HepG2 (cell line): ENCODE measurements at regions not wholly inside any gene's neighbourhood (a gene's known extent, or its start where the extent isn't known, plus 50 kb on each side); places are given as distances from the start of the nearest gene placed in this dataset.

Experiments used
- ATAC-seq: fragments of 200-7000 bp; cut with Tn5 transposase; 3 replicates; pipeline ENCODE4 v1.9.1; 2020; ENCODE audit warnings: mild to moderate bottlenecking, moderate library complexity
- BruUV-seq: library from RNA; stranded (reverse); fragments of 400-500 nt; replicated peaks from 2 replicates; lab custom pipeline; 2021; lab: Mats Ljungman, UMichigan
- CTCF ChIA-PET: fragments of 300-600 bp; formaldehyde crosslinking; extraction: SDS; loops from one replicate; lab custom pipeline; 2021; ENCODE audit warnings: low total read pairs, inconsistent platforms, low intra/inter-chr PET ratio; lab: Yijun Ruan, JAX
- POLR2A ChIA-PET: fragments of 350-600 bp; sonication (Branson Sonifier 250); formaldehyde crosslinking; loops from one replicate; lab custom pipeline; 2020; ENCODE audit warnings: antibody characterized with exemption, inconsistent platforms; lab: Yijun Ruan, JAX
- DNase-seq: peaks from one replicate; pipeline ENCODE4 v3.0.0-alpha.2; 2015; ENCODE audit warnings: low spot score
- FAIRE-seq: peaks from 3 replicates; lab custom pipeline; 2011; peaks lifted over from hg19 to GRCh38; lab: Jason Lieb, UNC
- H2AFZ ChIP-seq: one replicate; pipeline ENCODE4 v1.6.1; 2011; ENCODE audit warnings: low read length, inconsistent platforms
- H3K27ac ChIP-seq: fragments of 300-600 bp; 3 replicates; pipeline ENCODE4 v1.8.0; 2011; ENCODE audit warnings: mixed run types, mild to moderate bottlenecking, mixed read lengths, low read length, inconsistent platforms; ENCODE audit not compliant: insufficient read depth; ENCODE audit errors: extremely low read length
- H3K27me3 ChIP-seq, 2 experiments: fragments of 200-600 bp in 1 of 2; 2 replicates in 1 of 2; 3 replicates in 1 of 2; pipeline versions ENCODE4 v1.6.0 to v1.8.0; 2011; ENCODE audit warnings: low read length in 2 of 2, mild to moderate bottlenecking in 2 of 2, moderate library complexity in 2 of 2, inconsistent platforms in 1 of 2; ENCODE audit not compliant: insufficient read depth in 2 of 2, control insufficient read depth in 1 of 2
- H3K36me3 ChIP-seq, 2 experiments: fragments of 200-600 bp in 1 of 2; replicated peaks in 1 of 2; 2 replicates in 1 of 2; 3 replicates in 1 of 2; pipeline versions ENCODE4 v1.5.1 to v1.8.0; 2011; ENCODE audit warnings: low read length in 2 of 2, inconsistent platforms in 1 of 2; ENCODE audit not compliant: insufficient read depth in 2 of 2, control insufficient read depth in 1 of 2
- H3K4me1 ChIP-seq: 2 replicates; pipeline ENCODE4 v1.5.1; 2012; ENCODE audit warnings: low read length, inconsistent platforms; ENCODE audit not compliant: insufficient read depth
- H3K4me2 ChIP-seq: 2 replicates; pipeline ENCODE4 v1.6.0; 2011; ENCODE audit warnings: low read depth, low read length, inconsistent platforms
- H3K4me3 ChIP-seq, 3 experiments: fragments of 200-600 bp in 1 of 3; sonication (generic), shearing (Covaris generic) in 1 of 3; replicated peaks in 1 of 3; 2 replicates each; pipeline ENCODE4 v1.5.1; 2011 to 2016; ENCODE audit warnings: low read length in 3 of 3, inconsistent platforms in 2 of 3, low read depth in 2 of 3, mild to moderate bottlenecking in 2 of 3, control low read depth in 1 of 3, mixed read lengths in 1 of 3; ENCODE audit not compliant: insufficient read depth in 1 of 3
- H3K79me2 ChIP-seq: one replicate; pipeline ENCODE4 v1.6.1; 2011; ENCODE audit warnings: low read length, inconsistent platforms; ENCODE audit not compliant: insufficient read depth
- H3K9ac ChIP-seq: 2 replicates; pipeline ENCODE4 v1.6.0; 2011; ENCODE audit warnings: mild to moderate bottlenecking, low read depth, low read length, inconsistent platforms; ENCODE audit not compliant: insufficient read depth
- H3K9me3 ChIP-seq: 2 replicates; pipeline ENCODE4 v1.5.1; 2012; ENCODE audit warnings: mild to moderate bottlenecking, low read length
- H4K20me1 ChIP-seq: 2 replicates; pipeline ENCODE4 v1.6.0; 2011; ENCODE audit warnings: inconsistent platforms, mild to moderate bottlenecking, low read length, moderate library complexity; ENCODE audit not compliant: insufficient read depth
- CREB3 ChIP-seq: sonication (generic); formaldehyde crosslinking; IDR thresholded peaks from 2 replicates; pipeline ENCODE4 v1.5.0; 2020; ENCODE audit warnings: missing genetic modification reagents
- CREBL2 ChIP-seq: sonication (generic); formaldehyde crosslinking; IDR thresholded peaks from 2 replicates; pipeline ENCODE4 v1.8.1; 2023; ENCODE audit warnings: missing genetic modification reagents, mild to moderate bottlenecking, borderline replicate concordance
- HOXA3 ChIP-seq: sonication (generic); formaldehyde crosslinking; IDR thresholded peaks from 2 replicates; pipeline ENCODE4 v1.5.0; 2020; ENCODE audit warnings: missing genetic modification reagents
- MXI1 ChIP-seq: IDR thresholded peaks from 3 replicates; pipeline ENCODE4 v1.6.1; 2012; ENCODE audit warnings: low read depth, low read length, inconsistent platforms, borderline replicate concordance
- PHB2 ChIP-seq: fragments of 450-650 bp; IDR thresholded peaks from 2 replicates; pipeline ENCODE4 v1.6.1; 2018; ENCODE audit not compliant: partially characterized antibody
- RFX1 ChIP-seq: fragments of 450-650 bp; IDR thresholded peaks from 2 replicates; pipeline ENCODE4 v1.6.1; 2017
- WGBS: methylation state at CpG from one replicate; pipeline ENCODE4 v1.1.6; 2017; ENCODE audit warnings: low lambda C conversion rate; 5-methylcytosine and 5-hydroxymethylcytosine counted together
- in situ Hi-C: cut with HindIII; loops from 2 replicates; pipeline ENCODE4 v1.10.0; 2017; ENCODE audit warnings: low pct_unique_long_range_greater_than_20kb; ENCODE audit not compliant: extremely low pct_ligation_motif_present
- intact Hi-C: fragments of 100-400 bp; cut with micrococcal nuclease; formaldehyde crosslinking; loops from one replicate; pipeline ENCODE4 v1.10.0; 2022; ENCODE audit not compliant: unreplicated experiment
- TF ChIP-seq, protein P1 (sequence below), 2 experiments: fragments of 450-650 bp in 1 of 2; sonication (generic) in 1 of 2; formaldehyde crosslinking in 1 of 2; IDR thresholded peaks; 2 replicates each; pipeline versions ENCODE4 v1.6.1 to v1.8.0; 2016 to 2022; ENCODE audit warnings: antibody characterized with exemption in 1 of 2, mild to moderate bottlenecking in 1 of 2, missing genetic modification reagents in 1 of 2

DNA sequence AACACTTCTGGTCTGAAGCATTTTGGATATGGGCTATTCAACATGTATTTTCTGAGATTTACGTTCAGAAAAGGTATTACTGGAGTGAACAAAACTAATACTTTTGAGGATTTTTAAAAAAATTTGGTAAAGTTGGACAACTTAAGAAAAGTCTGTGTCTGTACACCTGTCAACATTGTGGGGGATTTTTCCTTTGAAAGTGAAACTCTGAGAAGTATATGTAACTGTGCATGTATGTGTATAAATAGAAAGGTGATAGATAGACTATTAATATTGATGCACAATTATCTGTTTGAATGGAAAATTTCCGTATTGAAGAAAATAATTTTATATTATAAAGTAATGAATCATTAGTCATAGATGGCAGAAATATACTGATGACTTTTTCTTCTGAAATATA, 312.8 kb upstream of the MDGA2 start:
- no peak overlapping the region for H3K4me2 ChIP-seq
- H2AFZ ChIP-seq: no peak overlapping the region
- POLR2A ChIA-PET: no interaction called here
- no peaks in the 10 kb centered on the region for H4K20me1 ChIP-seq
- H3K4me1 ChIP-seq: no peaks in the 10 kb centered on the region
- H3K27me3 ChIP-seq: no peaks in the 10 kb centered on the region
- FAIRE-seq (no peak), ATAC-seq (no peak), DNase-seq (no peak)
- TF ChIP-seq RFX1 (no peak), MXI1 (no peak), PHB2 (no peak), HOXA3 (CRISPR knock-in tag) (no peak), CREBL2 (CRISPR knock-in tag) (no peak), CREB3 (CRISPR knock-in tag) (no peak)
- TF ChIP-seq, protein P1, sequence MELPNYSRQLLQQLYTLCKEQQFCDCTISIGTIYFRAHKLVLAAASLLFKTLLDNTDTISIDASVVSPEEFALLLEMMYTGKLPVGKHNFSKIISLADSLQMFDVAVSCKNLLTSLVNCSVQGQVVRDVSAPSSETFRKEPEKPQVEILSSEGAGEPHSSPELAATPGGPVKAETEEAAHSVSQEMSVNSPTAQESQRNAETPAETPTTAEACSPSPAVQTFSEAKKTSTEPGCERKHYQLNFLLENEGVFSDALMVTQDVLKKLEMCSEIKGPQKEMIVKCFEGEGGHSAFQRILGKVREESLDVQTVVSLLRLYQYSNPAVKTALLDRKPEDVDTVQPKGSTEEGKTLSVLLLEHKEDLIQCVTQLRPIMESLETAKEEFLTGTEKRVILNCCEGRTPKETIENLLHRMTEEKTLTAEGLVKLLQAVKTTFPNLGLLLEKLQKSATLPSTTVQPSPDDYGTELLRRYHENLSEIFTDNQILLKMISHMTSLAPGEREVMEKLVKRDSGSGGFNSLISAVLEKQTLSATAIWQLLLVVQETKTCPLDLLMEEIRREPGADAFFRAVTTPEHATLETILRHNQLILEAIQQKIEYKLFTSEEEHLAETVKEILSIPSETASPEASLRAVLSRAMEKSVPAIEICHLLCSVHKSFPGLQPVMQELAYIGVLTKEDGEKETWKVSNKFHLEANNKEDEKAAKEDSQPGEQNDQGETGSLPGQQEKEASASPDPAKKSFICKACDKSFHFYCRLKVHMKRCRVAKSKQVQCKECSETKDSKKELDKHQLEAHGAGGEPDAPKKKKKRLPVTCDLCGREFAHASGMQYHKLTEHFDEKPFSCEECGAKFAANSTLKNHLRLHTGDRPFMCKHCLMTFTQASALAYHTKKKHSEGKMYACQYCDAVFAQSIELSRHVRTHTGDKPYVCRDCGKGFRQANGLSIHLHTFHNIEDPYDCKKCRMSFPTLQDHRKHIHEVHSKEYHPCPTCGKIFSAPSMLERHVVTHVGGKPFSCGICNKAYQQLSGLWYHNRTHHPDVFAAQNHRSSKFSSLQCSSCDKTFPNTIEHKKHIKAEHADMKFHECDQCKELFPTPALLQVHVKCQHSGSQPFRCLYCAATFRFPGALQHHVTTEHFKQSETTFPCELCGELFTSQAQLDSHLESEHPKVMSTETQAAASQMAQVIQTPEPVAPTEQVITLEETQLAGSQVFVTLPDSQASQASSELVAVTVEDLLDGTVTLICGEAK (IDR thresholded peaks at IDR 0.05): no peak
- TF ChIP-seq, protein P1 (CRISPR knock-in tag; IDR thresholded peaks at IDR 0.05): no peak
- 4% methylated on average over 2 of the region's 2 CpGs for WGBS
- H3K4me3 ChIP-seq: no peak overlapping the region
- no peaks in the 10 kb centered on the region for H3K36me3 ChIP-seq
- BruUV-seq: no TSS peak
- CTCF ChIA-PET: no interaction called here
- H3K79me2 ChIP-seq: no peaks in the 10 kb centered on the region
- intact Hi-C loops: no loop called here
- H3K9me3 ChIP-seq: peaks cover 19% of the 10 kb centered on the region
- in situ Hi-C loops: no loop called here
- no peak overlapping the region for H3K27ac ChIP-seq
- no peak overlapping the region for H3K9ac ChIP-seq
